Kasumi-1 (cell line): ENCODE measurements at regions not wholly inside any gene's neighbourhood (a gene's known extent, or its start where the extent isn't known, plus 50 kb on each side); places are given as distances from the start of the nearest gene placed in this dataset.
"Not testable (repeated sequence)": the region's sequence is repeated elsewhere in the genome, so short reads cannot be mapped to it uniquely, and the experiment has no call there.

Source experiments
- DNase-seq, 2 experiments: peaks; one replicate each; lab custom pipeline; 2025; lab: John Stamatoyannopoulos, UW

DNA sequence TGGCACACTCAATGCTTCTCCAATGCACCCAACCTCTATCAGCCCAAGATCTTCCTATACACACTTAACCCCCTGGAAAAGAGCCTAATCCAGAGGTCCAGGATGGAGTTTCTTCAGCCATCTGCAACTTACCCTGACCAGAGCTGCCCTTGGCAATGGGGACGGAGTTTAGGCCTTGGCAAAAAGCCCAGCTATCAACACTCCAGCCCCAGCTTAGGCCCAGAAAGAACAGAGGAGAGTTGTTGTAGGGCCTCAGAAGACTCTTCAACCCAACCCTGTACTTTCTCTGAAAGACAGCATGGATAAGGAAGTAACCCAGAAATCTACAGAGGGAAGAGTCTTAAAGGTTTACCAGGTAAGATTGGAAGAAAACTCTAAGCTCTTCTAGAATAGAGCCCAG is 219.3 kb upstream of the PELI2 start:
- no peak for DNase-seq

DNA sequence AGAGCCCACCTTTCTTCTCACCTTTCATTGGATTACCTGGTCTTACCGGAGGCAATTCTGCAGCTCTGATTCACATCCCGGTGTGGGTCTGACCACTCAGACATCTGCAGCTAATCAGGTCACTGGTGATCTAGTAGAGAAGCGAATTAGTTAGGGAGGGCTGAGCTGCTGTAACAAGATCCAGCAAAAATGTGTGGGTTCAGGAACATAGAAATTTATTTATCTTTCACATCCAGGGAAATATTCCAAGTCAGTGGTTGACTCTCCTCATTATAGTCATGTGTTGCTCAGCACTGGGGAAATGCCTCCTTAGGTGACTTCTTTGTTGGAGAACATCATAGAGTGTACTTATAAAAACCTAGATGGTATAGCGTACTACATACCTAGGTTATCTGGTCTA is 218.7 kb upstream of the PELI2 start:
- no peak for DNase-seq

DNA sequence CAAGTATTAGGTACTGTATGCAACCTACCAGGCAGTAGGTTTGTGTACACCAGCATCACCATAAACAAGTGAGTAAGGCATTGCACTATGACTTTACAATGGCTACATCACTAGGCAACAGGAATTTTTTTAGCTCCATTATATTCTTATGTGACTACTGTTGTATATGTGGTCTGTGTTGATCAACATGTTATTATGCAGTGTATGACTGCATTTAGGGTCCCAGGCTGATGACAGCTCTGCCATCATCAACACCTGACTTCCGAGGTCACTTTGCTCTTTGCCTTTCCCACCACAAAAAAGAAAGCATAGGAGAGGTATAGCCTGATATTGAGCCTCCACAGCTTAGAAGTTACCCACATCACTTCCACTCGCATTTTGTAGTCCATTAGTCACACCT is 217.5 kb upstream of the PELI2 start:
- no peak for DNase-seq

DNA sequence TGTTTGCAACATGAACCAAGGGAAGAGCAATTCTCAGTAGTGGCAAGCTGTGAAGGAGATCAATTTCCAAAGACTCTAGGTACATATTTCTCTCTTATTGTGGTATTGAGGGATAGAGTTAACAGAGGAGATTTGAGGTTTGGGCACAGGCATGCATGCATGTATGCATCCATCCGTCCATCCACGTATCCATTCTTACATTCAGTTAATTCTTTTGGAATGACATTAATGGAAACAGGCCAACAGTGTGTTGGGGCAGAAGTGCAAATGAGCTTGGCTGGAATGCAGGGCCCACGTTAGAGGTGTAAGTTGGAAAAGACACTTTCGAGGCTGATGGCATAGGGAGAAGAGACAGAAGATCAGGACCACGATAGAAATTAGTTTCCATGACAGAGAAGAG is 216.9 kb upstream of the PELI2 start:
- DNase-seq, result no peak

DNA sequence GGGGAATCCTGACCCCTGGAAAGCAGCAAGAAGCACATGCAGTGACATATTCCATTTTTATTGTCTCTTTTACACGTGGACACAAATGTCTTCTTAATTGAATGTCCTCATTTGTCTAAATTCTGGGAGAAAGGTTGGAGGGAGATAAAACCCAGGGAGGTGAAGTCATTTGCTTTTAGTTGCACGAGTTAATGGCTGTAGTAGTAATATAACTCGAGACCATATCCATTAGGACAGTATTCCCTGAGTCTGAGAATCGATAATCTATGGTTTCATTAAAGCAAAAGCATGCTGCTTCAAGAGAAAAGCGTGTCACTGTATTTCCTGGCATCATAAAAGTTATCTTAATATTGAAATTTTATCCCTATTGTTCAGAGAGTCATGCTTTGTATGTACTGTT is 216.0 kb upstream of the PELI2 start:
- DNase-seq, result no peak

DNA sequence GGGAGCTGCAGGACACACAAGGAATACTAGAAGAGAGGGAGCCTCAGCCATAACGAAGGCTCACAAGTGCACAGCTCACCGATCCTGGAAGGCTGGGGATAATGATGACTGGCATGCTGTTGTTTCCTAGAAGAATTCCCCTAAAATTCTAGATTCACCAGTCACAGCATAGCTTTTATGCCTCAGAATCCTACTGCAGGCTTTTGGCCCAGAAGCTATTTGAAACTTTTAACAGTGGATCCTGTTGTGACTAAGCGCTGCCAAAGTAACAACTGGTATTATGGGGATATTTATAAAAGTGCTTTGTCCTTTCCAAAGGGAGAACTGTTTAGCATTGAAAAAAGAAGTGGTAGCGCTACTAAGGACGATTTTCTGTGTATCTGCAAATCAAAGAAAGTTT is 214.1 kb upstream of the PELI2 start:
- DNase-seq, result no peak

DNA sequence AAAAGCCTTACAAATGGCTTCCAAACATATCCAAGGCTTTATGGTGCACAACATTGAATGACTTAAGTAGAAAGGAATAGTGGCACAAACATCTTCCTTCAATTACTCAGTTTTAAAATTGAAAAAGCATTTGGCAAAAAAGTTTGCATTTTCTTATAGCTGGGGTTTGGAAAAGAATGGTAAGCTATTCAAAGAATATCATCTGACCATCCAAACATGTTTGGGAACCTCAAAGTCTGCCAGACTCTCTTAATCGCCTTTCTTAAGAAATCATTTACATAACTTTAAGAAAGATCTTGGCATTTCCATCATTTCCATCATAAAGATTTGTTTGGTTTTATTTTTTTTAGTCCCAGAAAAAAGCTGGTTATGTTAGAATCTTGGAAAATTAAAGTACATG is 210.1 kb upstream of the PELI2 start:
- DNase-seq, result no peak

DNA sequence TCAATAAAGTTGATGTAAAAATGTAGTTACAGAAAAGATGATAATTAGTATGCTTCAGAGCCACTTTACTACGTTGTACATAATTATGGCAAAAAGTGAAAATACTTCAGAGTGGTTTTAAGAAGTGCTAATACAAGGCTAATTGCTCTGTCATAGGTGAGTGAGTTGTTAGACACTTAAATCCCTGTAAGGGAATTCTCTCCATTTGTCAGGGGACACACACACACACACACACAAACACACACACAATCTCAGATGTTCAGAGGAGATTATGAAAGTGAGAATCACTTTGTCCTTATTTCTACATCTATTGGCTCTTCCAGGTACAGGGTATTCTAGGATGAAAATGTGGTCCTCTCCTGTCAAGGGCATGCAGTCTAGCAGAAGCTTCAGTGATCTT is 208.3 kb upstream of the PELI2 start:
- no peak for DNase-seq

DNA sequence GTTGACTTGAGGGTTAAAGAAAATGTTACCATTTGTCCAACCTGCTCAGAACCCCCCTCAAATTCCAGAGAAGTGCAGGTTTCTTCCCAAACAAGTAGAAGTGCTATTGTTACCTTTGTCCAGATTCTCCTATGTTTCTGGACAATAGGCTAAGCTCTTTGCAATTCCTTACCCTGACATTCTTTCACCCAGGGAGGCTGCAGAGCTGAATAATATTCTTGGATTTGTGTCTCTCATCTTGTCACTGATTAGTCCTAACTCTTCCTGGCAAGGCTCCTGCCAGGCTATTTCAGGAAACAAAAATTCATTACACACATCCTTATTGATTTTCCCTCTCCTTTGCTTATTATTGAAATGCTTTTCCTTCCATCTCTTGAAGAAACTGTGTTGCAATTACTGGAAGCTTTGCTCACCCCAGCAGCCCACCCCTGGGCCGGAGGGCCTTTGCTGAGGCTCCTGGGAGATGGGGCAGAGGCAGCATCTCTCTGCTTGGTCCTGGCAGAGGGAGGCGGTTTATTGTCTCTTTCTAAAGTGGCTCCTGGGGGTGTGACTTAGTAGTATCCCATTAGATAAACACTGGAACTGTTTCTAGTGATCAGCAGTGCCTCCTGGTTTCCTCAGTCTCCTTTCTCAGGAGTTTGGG is 207.5 kb upstream of the PELI2 start:
- no peak for DNase-seq

DNA sequence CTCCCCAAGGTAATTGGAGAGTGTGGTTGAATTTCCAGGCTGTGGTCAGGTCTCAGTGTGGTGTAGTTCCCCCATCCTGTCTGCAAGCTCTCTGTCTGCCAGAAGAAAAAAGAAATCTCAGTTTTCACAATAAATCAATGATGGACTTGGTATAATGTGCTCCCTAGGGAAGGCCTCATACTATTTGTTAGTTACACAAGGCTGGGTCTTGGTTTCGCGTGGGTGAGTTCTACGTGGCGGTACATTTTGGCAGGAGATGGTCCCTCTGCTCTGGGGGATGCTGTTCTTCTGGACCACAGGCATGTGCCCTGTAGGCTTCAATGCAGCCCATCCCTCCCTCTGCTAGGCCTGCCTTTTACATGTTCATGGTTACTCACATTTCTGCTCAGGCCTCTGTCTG is 206.4 kb upstream of the PELI2 start:
- no peak for DNase-seq

DNA sequence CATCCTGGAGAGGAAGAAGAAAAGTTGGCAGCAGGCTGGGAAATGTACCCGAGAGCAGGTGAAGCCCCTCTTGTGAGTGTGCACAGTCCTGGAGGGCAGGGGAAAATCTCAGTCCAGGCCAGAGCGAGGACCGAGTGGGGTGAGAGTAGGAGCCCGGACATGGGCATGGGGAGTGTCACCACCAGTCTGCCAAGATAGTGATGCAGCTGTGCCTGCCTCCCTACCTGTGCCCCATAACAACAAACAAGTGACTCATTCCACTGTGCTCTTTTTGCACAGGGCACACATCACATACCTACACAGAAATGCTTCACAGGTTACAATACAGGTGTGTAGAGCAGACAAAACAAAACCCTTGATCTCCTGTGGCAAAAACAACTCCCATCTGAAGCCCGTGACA is 205.9 kb upstream of the PELI2 start:
- DNase-seq, result no peak

DNA sequence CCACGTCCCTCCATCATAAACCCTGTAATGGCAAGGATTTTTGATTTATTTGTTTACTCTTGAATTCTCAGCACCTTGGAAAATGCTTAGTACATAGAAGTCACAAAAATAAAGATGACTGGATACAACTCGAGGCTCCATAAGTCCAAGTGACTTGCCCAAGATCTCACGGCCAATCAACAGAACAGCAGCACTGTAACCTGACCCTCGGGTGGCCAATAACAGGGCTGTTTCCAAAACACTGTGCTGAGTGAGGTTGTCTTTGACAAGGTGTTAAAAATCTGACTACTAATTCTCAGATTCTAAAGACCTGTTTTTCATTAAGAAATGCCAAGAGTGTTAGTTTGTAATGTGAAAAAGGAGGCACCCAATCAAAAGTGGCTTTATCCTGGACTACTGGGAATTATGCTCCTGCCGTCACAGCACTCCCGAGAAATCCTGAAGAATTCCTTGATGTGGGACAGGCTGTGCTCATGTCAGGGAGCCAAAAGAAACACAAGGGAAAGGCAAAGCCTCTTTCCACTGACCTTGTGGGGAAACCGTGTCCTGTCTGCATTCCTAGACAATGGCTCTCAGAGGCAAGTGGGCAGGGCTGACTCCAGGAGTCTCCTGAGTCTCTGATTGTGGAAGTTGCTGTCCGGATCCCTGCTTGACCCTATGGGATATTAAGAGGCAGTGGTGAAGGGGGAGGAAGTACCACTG is 204.7 kb upstream of the PELI2 start:
- no peak for DNase-seq

DNA sequence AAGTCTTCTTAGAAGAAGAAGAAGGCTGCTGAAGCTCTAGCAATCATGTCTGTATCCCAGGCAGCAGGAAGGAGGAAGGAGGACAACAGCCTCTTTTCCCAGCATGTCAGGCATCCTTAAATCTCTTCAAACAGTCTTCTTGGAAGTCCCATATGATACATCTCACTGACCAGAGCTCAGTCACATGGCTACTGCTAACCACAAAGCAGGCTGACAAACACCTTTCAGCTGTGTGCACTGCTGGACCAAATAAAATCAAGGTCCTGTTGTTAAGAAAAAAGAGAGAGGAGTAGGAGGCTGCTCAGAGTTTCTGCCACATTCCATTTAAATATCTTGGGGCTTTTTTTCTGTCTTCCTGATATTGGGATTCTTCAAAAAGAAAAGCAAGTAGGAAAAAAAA is 203.4 kb upstream of the PELI2 start:
- no peak for DNase-seq

DNA sequence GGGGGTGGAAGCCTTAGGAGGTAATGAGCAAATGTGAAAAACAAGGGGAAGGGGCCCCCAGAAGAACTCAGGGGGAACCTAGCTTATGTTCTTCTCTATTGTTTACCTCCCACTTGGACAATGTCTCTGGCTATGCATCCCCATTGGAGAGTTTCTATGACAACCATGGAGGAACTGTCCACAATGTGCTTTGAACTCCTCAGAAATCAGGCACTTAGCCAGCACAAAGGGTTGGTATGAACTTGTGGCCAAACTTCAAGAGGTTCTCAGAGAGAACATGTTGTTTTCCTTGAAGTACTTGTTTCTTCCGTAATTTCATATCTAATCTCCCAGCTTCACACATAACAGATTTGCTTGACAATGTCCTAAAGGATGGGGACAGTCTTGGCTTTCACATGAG is 202.8 kb upstream of the PELI2 start:
- DNase-seq, result no peak

DNA sequence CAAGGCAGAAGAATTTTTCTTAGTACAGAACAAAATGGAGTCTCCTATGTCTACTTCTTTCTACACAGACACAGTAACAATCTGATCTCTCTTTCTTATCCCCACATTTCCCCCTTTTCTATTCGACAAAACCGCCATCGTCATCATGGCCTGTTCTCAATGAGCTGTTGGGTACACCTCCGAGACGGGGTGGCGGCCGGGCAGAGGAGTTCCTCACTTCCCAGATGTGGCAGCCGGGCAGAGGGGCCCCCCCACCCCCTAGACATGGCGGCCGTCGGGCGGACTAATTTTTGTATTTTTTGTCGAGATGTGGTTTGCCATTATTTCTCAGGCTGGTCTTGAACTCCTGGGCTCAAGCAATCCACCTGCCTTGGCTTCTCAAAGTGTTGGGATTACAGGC is 198.4 kb upstream of the PELI2 start:
- DNase-seq, result not testable (repeated sequence)

DNA sequence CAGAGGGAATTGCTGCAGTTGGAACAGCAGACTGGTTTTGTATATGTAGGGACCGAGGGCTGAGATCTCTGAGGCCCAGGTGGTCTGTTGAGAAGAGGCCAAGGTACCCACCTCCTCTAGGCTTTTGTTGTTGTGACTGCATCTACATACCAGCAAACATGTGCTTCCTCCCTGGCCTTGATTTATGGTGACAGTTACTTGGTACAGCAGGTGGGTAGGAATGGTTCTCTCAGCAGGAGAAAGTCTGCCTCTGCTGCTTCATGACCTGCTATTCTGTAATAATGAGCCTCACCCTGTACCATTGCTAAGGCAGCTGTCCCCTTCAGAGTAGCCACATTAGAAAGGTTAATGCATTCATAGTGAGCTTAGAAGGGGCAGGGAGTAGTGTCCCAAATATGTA is 196.7 kb upstream of the PELI2 start:
- no peak for DNase-seq

DNA sequence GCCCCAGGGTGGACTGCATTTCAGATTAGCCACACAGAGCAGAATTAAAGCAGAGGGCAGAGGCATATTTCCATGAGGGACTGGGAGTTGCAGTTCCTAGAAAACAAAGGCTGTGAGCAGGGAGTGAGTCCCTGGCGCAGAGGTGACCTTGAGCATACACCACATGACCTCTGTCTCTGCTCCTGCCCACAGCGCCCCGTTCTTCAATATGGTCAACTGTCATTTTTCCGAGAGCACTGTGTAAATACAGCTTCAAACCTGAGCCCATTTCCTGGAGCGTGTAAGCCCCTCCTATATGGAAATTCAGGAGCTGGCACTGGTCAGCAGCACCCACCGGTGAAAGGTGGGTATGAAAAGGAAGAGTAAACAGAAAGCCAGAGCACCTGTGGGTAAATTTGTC is 192.2 kb upstream of the PELI2 start:
- DNase-seq, result no peak

DNA sequence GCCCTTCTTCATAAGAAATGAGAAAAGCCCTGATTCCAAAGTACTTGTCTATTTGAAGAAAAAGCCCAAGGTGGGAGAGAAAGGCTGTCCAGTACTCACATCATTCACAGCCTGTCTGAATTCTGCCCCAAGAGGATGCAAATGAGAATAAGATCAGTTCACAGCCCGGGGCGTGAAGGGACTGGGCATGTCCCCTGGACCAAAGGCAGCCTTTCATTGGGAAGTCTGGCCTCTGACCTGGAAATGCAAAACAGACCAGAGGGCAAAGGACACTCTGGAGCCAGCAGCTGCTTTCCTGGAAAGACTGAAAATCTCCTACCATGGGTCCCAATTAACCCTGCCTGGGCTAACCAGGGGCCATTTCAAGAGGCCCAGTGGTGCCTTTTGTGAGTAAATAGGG is 191.2 kb upstream of the PELI2 start:
- no peak for DNase-seq

DNA sequence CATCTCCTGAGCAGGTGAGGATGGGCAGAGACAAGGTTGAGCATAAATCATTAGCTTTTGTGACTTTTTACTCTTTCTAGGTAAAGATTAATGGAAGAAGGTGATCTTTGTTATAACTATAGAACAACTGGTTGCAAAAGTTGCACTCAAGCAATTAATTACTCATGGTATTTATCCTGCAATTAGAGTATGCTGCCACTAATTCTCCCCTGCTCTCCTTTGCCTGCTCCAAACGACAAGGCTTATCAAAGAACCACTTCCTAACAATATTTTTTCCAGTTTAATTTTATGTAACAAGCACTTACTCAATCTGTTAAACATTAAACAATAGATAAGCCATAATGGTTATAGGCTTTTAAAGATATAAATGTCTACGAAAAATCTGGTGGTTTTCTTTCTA is 189.9 kb upstream of the PELI2 start:
- DNase-seq, result no peak

DNA sequence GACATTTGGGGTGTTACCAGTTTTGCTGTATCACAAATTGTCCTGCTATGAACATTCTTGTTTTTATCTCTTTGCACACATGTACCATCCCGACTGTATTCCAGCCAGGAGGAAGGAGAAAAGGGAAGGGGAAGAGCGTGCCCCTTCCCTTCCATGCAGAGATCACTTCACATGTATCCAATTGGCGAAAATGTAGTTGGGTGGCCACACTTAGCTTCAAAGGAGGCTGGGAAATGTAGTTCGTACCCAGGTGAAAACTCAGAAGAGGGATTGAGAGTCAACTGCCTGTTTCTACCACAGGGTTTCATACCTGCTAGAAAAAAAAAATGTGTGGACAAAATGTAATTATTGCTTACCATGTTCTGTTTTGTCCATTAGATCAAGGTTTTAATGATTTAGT is 189.1 kb upstream of the PELI2 start:
- DNase-seq, result no peak

DNA sequence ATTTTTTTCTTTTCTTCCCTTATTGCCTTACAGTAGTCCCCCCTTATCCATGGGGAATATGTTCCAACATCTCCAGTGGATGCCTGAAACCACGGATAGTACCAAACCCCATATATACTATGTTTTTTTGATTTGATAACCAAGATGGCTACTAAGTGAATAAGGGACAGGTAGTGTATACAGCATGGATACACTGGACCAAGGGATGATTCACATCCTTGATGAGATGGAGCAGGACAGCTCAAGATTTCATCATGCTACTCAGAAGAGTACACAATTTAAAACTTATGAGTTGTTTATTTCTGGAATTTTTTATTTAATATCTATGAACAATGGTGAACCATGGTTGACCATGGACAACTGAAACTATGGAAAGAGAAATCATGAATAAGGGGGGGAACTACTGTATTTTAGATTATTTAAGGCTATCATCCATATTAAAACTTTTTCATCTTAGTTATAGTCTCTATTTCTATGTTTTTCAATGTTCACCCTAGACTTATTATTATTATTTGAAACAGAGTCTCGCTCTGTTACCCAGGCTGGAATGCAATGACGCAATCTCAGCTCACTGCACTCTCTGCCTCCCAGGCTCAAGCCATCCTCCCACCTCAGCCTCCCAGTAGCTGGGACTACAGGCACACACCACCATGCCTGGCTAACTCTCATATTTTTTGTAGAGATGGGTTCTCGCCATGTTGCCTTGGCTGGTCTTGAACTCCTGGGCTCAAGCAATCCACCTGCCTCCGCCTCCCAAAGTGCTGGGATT is 188.0 kb upstream of the PELI2 start:
- no peak for DNase-seq

DNA sequence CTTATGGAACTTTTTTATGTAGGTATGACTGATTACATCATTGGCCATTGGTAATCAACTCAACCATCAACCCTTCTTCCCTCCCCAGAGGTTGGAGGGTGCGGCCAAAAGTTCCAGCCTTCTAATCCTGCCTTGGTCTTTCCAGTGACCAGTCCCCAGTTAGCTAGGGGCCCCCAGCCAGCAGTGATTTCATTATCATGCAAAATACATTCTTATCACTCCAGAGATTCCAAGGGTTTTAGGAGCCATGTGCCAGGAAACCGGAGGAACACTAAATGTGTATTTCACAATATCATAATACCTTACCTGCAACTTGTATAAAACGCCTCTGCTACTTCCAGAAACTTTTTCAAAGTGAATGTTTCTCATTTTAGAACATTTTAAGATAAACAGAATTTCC is 181.5 kb upstream of the PELI2 start:
- DNase-seq, result no peak

DNA sequence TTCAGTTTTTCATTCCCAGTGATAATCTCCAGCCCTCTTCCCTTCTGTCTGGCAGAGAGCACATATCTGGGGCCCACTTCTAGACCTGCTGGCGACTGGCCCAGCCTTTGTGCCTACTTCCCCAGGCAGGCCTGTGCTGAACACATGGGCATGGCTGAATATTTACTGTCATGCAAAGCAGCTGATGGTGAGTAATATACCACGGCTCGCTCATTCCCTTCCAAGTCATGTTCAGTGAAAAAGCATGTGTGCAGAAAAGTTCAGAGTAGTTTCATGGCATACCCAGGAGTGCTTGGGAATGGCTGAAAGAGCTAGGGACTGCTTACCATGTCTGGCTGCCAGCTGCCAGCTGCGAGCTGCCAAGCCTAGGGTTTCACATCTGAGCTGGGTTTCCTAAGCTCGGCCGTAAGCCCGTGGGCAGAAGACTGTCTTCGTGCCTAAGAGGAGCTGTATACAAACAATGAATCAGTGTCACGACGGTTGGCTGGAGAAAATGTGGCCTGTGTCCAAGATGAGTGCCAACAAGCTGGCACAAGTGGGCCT is 179.9 kb upstream of the PELI2 start:
- no peak for DNase-seq
